ENCODE measurements at regions not wholly inside any gene's neighbourhood (a gene's known extent, or its start where the extent isn't known, plus 50 kb on each side); places are given as distances from the start of the nearest gene placed in this dataset.

GRCh38 chr6:33878562-33878961 is 74.8 kb upstream of the MLN start:
- TF ChIP-seq EZH2 (IDR thresholded peaks at IDR 0.05; ENCODE audit: borderline replicate concordance, low read length) (no peak), CTCF (IDR thresholded peaks at IDR 0.05; ENCODE audit: low read length) (no peak)
- H2AFZ ChIP-seq (ENCODE audit: low read length) = no peak overlapping the region

GRCh38 chr6:33877982-33878535 is 74.3 kb upstream of the MLN start:
- Histone ChIP-seq H3K4me1 (ENCODE audit: insufficient read depth, low read length, severe bottlenecking) (no peaks in the 10 kb centered on the region), H3K4me2 (ENCODE audit: low read length) (no peak overlapping the region), H3K27ac (ENCODE audit: low read depth, low read length, poor library complexity, severe bottlenecking) (no peak overlapping the region), H3K36me3 (ENCODE audit: insufficient read depth, low read length) (no peaks in the 10 kb centered on the region), H4K20me1 (ENCODE audit: insufficient read depth, low read length) (no peaks in the 10 kb centered on the region), H3K27me3 (ENCODE audit: insufficient read depth, low read length) (no peaks in the 10 kb centered on the region), H3K9me3 (ENCODE audit: low read length) (no peaks in the 10 kb centered on the region), H2AFZ (ENCODE audit: low read length) (no peak overlapping the region), H3K4me3 (ENCODE audit: low read depth, low read length, poor library complexity, severe bottlenecking) (no peak overlapping the region), H3K9ac (ENCODE audit: low read length) (no peak overlapping the region), H3K79me2 (ENCODE audit: insufficient read depth, low read length) (no peaks in the 10 kb centered on the region), H3K9me2 (ENCODE audit: low read depth, low read length) (no peaks in the 10 kb centered on the region), H3F3A (ENCODE audit: insufficient read depth, low read length) (no peaks in the 10 kb centered on the region)
- no peak for TF ChIP-seq CTCF (IDR thresholded peaks at IDR 0.05; ENCODE audit: low read length)
- no peak for TF ChIP-seq EZH2 (IDR thresholded peaks at IDR 0.05; ENCODE audit: borderline replicate concordance, low read length)

More at GRCh38 chr6:33878562-33878961, 74.8 kb upstream of the MLN start:
- H3K9ac ChIP-seq (ENCODE audit: low read length) = no peak overlapping the region
- H3F3A ChIP-seq (ENCODE audit: insufficient read depth, low read length) = no peaks in the 10 kb centered on the region
- no peaks in the 10 kb centered on the region for H4K20me1 ChIP-seq (ENCODE audit: insufficient read depth, low read length)
- H3K9me2 ChIP-seq (ENCODE audit: low read depth, low read length) = no peaks in the 10 kb centered on the region
- no peak overlapping the region for H3K27ac ChIP-seq (ENCODE audit: low read depth, low read length, poor library complexity, severe bottlenecking)
- no peaks in the 10 kb centered on the region for H3K27me3 ChIP-seq (ENCODE audit: insufficient read depth, low read length)
- H3K4me2 ChIP-seq (ENCODE audit: low read length) = no peak overlapping the region
- no peaks in the 10 kb centered on the region for H3K79me2 ChIP-seq (ENCODE audit: insufficient read depth, low read length)
- H3K4me3 ChIP-seq (ENCODE audit: low read depth, low read length, poor library complexity, severe bottlenecking) = no peak overlapping the region
- H3K9me3 ChIP-seq (ENCODE audit: low read length) = no peaks in the 10 kb centered on the region
- H3K36me3 ChIP-seq (ENCODE audit: insufficient read depth, low read length) = no peaks in the 10 kb centered on the region
- H3K4me1 ChIP-seq (ENCODE audit: insufficient read depth, low read length, severe bottlenecking) = no peaks in the 10 kb centered on the region

GRCh38 chr6:33875696-33876095 is 71.9 kb upstream of the MLN start:
- H3K9ac ChIP-seq (ENCODE audit: low read length) = no peak overlapping the region
- H2AFZ ChIP-seq (ENCODE audit: low read length) = no peak overlapping the region
- no peaks in the 10 kb centered on the region for H3K9me2 ChIP-seq (ENCODE audit: low read depth, low read length)
- no peak overlapping the region for H3K4me2 ChIP-seq (ENCODE audit: low read length)
- no peaks in the 10 kb centered on the region for H3F3A ChIP-seq (ENCODE audit: insufficient read depth, low read length)
- no peaks in the 10 kb centered on the region for H3K9me3 ChIP-seq (ENCODE audit: low read length)
- H3K27me3 ChIP-seq (ENCODE audit: insufficient read depth, low read length) = no peaks in the 10 kb centered on the region; the same call in 1 of the 2 replicates
- H4K20me1 ChIP-seq (ENCODE audit: insufficient read depth, low read length) = no peaks in the 10 kb centered on the region
- no peaks in the 10 kb centered on the region for H3K36me3 ChIP-seq (ENCODE audit: insufficient read depth, low read length)
- H3K27ac ChIP-seq (ENCODE audit: low read depth, low read length, poor library complexity, severe bottlenecking) = no peak overlapping the region
- no peaks in the 10 kb centered on the region for H3K4me1 ChIP-seq (ENCODE audit: insufficient read depth, low read length, severe bottlenecking)
- no peak overlapping the region for H3K4me3 ChIP-seq (ENCODE audit: low read depth, low read length, poor library complexity, severe bottlenecking)
- no peaks in the 10 kb centered on the region for H3K79me2 ChIP-seq (ENCODE audit: insufficient read depth, low read length)
- TF ChIP-seq EZH2 (IDR thresholded peaks at IDR 0.05; ENCODE audit: borderline replicate concordance, low read length) = no peak
- no peak for TF ChIP-seq CTCF (IDR thresholded peaks at IDR 0.05; ENCODE audit: low read length)

Measured in OCI-LY1 (cell line).